CD14-positive monocyte (primary cell): ENCODE measurements at regions not wholly inside any gene's neighbourhood (a gene's known extent, or its start where the extent isn't known, plus 50 kb on each side); places are given as distances from the start of the nearest gene placed in this dataset.

Experiments
- DNase-seq, 3 donors: peaks; one replicate each; pipeline ENCODE4 v3.0.0-alpha.2; 2011 to 2022
- H2AFZ ChIP-seq: 2 replicates; pipeline ENCODE4 v1.6.0; 2012; ENCODE audit warnings: mild to moderate bottlenecking, low read depth, low read length, inconsistent platforms; ENCODE audit not compliant: insufficient read depth, poor library complexity, severe bottlenecking
- H3K27ac ChIP-seq, 2 donors: 1 replicate in 1 of 2; 2 replicates in 1 of 2; pipeline ENCODE4 v1.5.1; 2012 to 2013; ENCODE audit warnings: low read length in 2 of 2, control low read depth in 1 of 2, inconsistent platforms in 1 of 2, low read depth in 1 of 2, mild to moderate bottlenecking in 1 of 2
- H3K27me3 ChIP-seq, 2 donors: one replicate each; pipeline versions ENCODE4 v1.6.0 to v1.6.1; 2011 to 2013; ENCODE audit warnings: low read length in 2 of 2; ENCODE audit not compliant: control insufficient read depth in 2 of 2, insufficient read depth in 2 of 2
- H3K36me3 ChIP-seq, 2 donors: replicated peaks in 1 of 2; 1 replicate in 1 of 2; 2 replicates in 1 of 2; pipeline versions ENCODE4 v1.5.1 to v1.6.1; 2012 to 2013; ENCODE audit warnings: low read length in 2 of 2, control low read depth in 1 of 2, inconsistent platforms in 1 of 2, mild to moderate bottlenecking in 1 of 2; ENCODE audit not compliant: insufficient read depth in 2 of 2, control insufficient read depth in 1 of 2
- H3K4me1 ChIP-seq, 2 donors: 1 replicate in 1 of 2; 2 replicates in 1 of 2; pipeline versions ENCODE4 v1.5.1 to v1.6.1; 2012 to 2013; ENCODE audit warnings: low read length in 2 of 2, control low read depth in 1 of 2, inconsistent platforms in 1 of 2, mild to moderate bottlenecking in 1 of 2, moderate library complexity in 1 of 2; ENCODE audit not compliant: insufficient read depth in 2 of 2, control insufficient read depth in 1 of 2
- H3K4me2 ChIP-seq: replicated peaks from 2 replicates; pipeline ENCODE3; 2012; ENCODE audit warnings: low read length, moderate library complexity, mild to moderate bottlenecking; ENCODE audit not compliant: poor library complexity, severe bottlenecking; ENCODE audit errors: extremely low read depth
- H3K4me3 ChIP-seq, 3 experiments: fragments of 200-600 bp in 1 of 3; sonication (generic) in 1 of 3; replicated peaks in 1 of 3; 1 replicate in 2 of 3; 2 replicates in 1 of 3; pipeline ENCODE4 v1.5.1; 2011 to 2013; ENCODE audit warnings: low read length in 3 of 3, mild to moderate bottlenecking in 3 of 3, control low read depth in 2 of 3, low read depth in 2 of 3, inconsistent platforms in 1 of 3, moderate library complexity in 1 of 3
- H3K79me2 ChIP-seq: 2 replicates; pipeline ENCODE4 v1.6.0; 2012; ENCODE audit warnings: mild to moderate bottlenecking, control low read depth, inconsistent platforms, low read length, moderate library complexity; ENCODE audit not compliant: insufficient read depth
- H3K9ac ChIP-seq: 2 replicates; pipeline ENCODE4 v1.6.0; 2017; ENCODE audit warnings: low read length, mild to moderate bottlenecking; ENCODE audit not compliant: insufficient read depth, poor library complexity, severe bottlenecking
- H3K9me3 ChIP-seq, 2 donors: replicated peaks in 1 of 2; 1 replicate in 1 of 2; 2 replicates in 1 of 2; pipeline versions ENCODE4 v1.5.1 to v1.6.1; 2012 to 2013; ENCODE audit warnings: low read length in 2 of 2, control low read depth in 1 of 2; ENCODE audit not compliant: control insufficient read depth in 1 of 2, insufficient read depth in 1 of 2
- H4K20me1 ChIP-seq: 2 replicates; pipeline ENCODE4 v1.6.0; 2012; ENCODE audit warnings: mild to moderate bottlenecking, low read length, control low read depth, moderate library complexity; ENCODE audit not compliant: insufficient read depth
- H3K27ac Mint-ChIP-seq, 7 donors: one replicate each; pipeline ENCODE4 v1.8.0; 2020; ENCODE audit warnings: mild to moderate bottlenecking in 7 of 7, mixed read lengths in 7 of 7, moderate library complexity in 6 of 7, inconsistent platforms in 2 of 7
- H3K27me3 Mint-ChIP-seq, 3 donors: one replicate each; pipeline ENCODE4 v1.8.0; 2021 to 2022; ENCODE audit warnings: low read depth in 3 of 3, mild to moderate bottlenecking in 3 of 3, mixed read lengths in 3 of 3, moderate library complexity in 3 of 3, inconsistent platforms in 1 of 3
- H3K36me3 Mint-ChIP-seq, 2 donors: one replicate each; pipeline ENCODE4 v1.8.0; 2020; ENCODE audit warnings: mixed read lengths in 2 of 2, inconsistent platforms in 1 of 2, mild to moderate bottlenecking in 1 of 2
- H3K4me1 Mint-ChIP-seq: one replicate; pipeline ENCODE4 v1.8.0; 2020; ENCODE audit warnings: mild to moderate bottlenecking, mixed read lengths
- H3K4me3 Mint-ChIP-seq, 2 donors: one replicate each; pipeline ENCODE4 v1.8.0; 2020; ENCODE audit warnings: mild to moderate bottlenecking in 2 of 2, mixed read lengths in 2 of 2, moderate library complexity in 1 of 2
- H3K9me3 Mint-ChIP-seq, 7 donors: one replicate each; pipeline ENCODE4 v1.8.0; 2020 to 2022; ENCODE audit warnings: mixed read lengths in 7 of 7, mild to moderate bottlenecking in 6 of 7, moderate library complexity in 6 of 7, inconsistent platforms in 2 of 7
- WGBS: methylation state at CpG from one replicate; pipeline ENCODE4 v1.1.5; 2013; ENCODE audit warnings: missing lambda C conversion rate; ENCODE audit not compliant: insufficient coverage; 5-methylcytosine and 5-hydroxymethylcytosine counted together
- intact Hi-C, 2 donors: fragments of 100-400 bp; cut with micrococcal nuclease; formaldehyde crosslinking; loops; one replicate each; pipeline versions ENCODE4 v1.15.0 to v1.15.1; 2023
- TF ChIP-seq, protein P1 (sequence below): fragments of 200-600 bp; IDR thresholded peaks from one replicate; pipeline ENCODE4 v1.8.0; 2022; ENCODE audit warnings: antibody characterized with exemption, mild to moderate bottlenecking

DNA sequence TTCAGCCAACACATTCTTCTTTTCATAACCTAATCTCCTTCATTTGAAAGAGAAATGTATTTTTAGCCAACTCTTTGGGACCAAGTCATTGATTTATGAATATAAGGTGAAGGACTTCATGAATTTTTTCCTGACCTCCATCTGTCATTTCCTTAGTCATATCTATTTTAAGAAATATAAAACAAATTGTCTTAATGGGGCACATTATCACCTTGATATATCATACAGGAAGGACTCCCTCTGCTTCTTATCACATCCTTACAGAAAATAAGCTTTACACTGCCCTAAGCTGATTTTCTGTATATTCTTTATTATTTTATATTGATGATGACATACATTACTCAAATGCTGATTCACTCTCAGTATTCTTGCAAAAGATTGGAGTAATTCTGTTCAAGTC is 1076.2 kb downstream of the TDRD15 start:
- no peaks in the 10 kb centered on the region for H3K4me1 Mint-ChIP-seq
- H3K79me2 ChIP-seq = no peaks in the 10 kb centered on the region
- H3K27ac ChIP-seq = no peak overlapping the region
- intact Hi-C loops = no loop called here
- H3K4me2 ChIP-seq = no peak overlapping the region
- no peak overlapping the region for H3K4me3 Mint-ChIP-seq
- no peaks in the 10 kb centered on the region for H3K27me3 ChIP-seq
- DNase-seq = no peak
- H3K27me3 Mint-ChIP-seq = no peaks in the 10 kb centered on the region
- no peaks in the 10 kb centered on the region for H3K4me1 ChIP-seq
- H2AFZ ChIP-seq = no peak overlapping the region
- TF ChIP-seq, protein P1, sequence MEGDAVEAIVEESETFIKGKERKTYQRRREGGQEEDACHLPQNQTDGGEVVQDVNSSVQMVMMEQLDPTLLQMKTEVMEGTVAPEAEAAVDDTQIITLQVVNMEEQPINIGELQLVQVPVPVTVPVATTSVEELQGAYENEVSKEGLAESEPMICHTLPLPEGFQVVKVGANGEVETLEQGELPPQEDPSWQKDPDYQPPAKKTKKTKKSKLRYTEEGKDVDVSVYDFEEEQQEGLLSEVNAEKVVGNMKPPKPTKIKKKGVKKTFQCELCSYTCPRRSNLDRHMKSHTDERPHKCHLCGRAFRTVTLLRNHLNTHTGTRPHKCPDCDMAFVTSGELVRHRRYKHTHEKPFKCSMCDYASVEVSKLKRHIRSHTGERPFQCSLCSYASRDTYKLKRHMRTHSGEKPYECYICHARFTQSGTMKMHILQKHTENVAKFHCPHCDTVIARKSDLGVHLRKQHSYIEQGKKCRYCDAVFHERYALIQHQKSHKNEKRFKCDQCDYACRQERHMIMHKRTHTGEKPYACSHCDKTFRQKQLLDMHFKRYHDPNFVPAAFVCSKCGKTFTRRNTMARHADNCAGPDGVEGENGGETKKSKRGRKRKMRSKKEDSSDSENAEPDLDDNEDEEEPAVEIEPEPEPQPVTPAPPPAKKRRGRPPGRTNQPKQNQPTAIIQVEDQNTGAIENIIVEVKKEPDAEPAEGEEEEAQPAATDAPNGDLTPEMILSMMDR = no peak
- H3K36me3 Mint-ChIP-seq = no peaks in the 10 kb centered on the region
- H3K4me3 ChIP-seq = no peak overlapping the region
- no peak overlapping the region for H3K9ac ChIP-seq
- peaks cover 0 to 4% (median 2%) of the 10 kb centered on the region in 7 donors for H3K9me3 Mint-ChIP-seq
- H3K9me3 ChIP-seq = no peaks in the 10 kb centered on the region
- H3K36me3 ChIP-seq = no peaks in the 10 kb centered on the region
- no peak overlapping the region for H3K27ac Mint-ChIP-seq
- no peaks in the 10 kb centered on the region for H4K20me1 ChIP-seq

DNA sequence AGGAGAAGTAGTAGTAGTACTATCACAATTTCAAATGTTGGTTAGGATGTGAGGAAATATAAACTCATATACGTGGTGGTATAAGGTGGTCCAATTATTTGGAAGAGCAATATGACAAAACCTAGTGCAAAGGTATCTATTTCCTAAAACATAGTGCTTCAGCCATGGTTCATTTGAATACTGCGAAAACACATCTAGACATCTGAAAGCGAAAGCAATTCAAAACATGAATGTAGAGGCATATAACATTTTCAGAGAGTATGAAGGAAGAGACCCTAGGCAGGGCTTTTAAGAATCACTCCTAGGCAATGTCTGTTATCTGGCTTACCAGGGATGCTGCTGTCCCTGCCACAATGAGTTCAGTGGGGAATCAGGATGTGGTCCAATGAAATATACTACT is 1085.8 kb downstream of the TDRD15 start:
- no peaks in the 10 kb centered on the region for H3K4me1 ChIP-seq
- H3K9me3 ChIP-seq = no peaks in the 10 kb centered on the region
- peaks cover 0 to 4% (median 0%) of the 10 kb centered on the region in 7 donors for H3K9me3 Mint-ChIP-seq
- H3K36me3 Mint-ChIP-seq = no peaks in the 10 kb centered on the region
- WGBS = 83% methylated on average over 1 of the region's 3 CpGs
- no peak overlapping the region for H3K4me3 ChIP-seq
- DNase-seq = no peak
- no peaks in the 10 kb centered on the region for H3K4me1 Mint-ChIP-seq
- TF ChIP-seq, protein P1 = no peak
- H3K36me3 ChIP-seq = no peaks in the 10 kb centered on the region
- H3K27me3 Mint-ChIP-seq = no peaks in the 10 kb centered on the region
- no peaks in the 10 kb centered on the region for H3K79me2 ChIP-seq
- no peak overlapping the region for H2AFZ ChIP-seq
- H3K27me3 ChIP-seq = no peaks in the 10 kb centered on the region
- H3K4me2 ChIP-seq = no peak overlapping the region
- H3K27ac ChIP-seq = no peak overlapping the region
- no peak overlapping the region for H3K4me3 Mint-ChIP-seq
- H3K9ac ChIP-seq = no peak overlapping the region
- H4K20me1 ChIP-seq = no peaks in the 10 kb centered on the region
- no peak overlapping the region for H3K27ac Mint-ChIP-seq
- intact Hi-C loops = no loop called here
